ENCODE measurements at regions not wholly inside any gene's neighbourhood (a gene's known extent, or its start where the extent isn't known, plus 50 kb on each side); places are given as distances from the start of the nearest gene placed in this dataset.

DNA sequence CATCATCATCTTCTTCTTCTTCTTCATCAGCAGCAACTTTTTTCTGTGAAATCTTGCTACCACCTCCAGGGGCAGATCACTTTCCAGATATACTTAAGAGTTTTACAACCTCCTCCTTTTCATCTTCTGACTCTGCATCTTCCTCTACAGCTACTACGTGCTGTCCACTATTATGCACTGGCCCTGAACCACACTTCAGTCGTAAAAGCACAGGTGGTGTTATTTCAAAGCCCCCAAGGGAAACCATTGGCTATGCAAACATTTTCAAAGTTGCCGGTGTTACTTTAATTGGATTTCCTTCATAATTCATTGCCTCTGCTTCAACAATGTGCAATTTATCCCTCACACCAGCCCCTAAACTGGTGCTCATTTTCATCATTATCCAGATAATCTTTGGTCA is 75.0 kb downstream of the POLR1D start:
- ATAC-seq (no peak), FAIRE-seq (no peak), DNase-seq (ENCODE audit: extremely low read depth in 1 of 4, low spot score in 3 of 4) (no peak)
- TF ChIP-seq CSDE1 (IDR thresholded peaks at IDR 0.05), result no peak
- TF ChIP-seq CHD1 (IDR thresholded peaks at IDR 0.05; ENCODE audit: low read length), result no peak
- TF ChIP-seq, protein P1, sequence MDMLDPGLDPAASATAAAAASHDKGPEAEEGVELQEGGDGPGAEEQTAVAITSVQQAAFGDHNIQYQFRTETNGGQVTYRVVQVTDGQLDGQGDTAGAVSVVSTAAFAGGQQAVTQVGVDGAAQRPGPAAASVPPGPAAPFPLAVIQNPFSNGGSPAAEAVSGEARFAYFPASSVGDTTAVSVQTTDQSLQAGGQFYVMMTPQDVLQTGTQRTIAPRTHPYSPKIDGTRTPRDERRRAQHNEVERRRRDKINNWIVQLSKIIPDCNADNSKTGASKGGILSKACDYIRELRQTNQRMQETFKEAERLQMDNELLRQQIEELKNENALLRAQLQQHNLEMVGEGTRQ (CRISPR knock-in tag; IDR thresholded peaks at IDR 0.05), result no peak
- TF ChIP-seq DIDO1 (tag; IDR thresholded peaks at IDR 0.05; ENCODE audit: low read depth), result no peak
- no peak for TF ChIP-seq ZNF316 (IDR thresholded peaks at IDR 0.05)
- TF ChIP-seq, protein P2, sequence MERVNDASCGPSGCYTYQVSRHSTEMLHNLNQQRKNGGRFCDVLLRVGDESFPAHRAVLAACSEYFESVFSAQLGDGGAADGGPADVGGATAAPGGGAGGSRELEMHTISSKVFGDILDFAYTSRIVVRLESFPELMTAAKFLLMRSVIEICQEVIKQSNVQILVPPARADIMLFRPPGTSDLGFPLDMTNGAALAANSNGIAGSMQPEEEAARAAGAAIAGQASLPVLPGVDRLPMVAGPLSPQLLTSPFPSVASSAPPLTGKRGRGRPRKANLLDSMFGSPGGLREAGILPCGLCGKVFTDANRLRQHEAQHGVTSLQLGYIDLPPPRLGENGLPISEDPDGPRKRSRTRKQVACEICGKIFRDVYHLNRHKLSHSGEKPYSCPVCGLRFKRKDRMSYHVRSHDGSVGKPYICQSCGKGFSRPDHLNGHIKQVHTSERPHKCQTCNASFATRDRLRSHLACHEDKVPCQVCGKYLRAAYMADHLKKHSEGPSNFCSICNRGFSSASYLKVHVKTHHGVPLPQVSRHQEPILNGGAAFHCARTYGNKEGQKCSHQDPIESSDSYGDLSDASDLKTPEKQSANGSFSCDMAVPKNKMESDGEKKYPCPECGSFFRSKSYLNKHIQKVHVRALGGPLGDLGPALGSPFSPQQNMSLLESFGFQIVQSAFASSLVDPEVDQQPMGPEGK (CRISPR knock-in tag; IDR thresholded peaks at IDR 0.05; ENCODE audit: borderline replicate concordance), result no peak
- TF ChIP-seq BRD4 (IDR thresholded peaks at IDR 0.05), result no peak
- no peak for TF ChIP-seq FOXJ3 (CRISPR knock-in tag; IDR thresholded peaks at IDR 0.05)
- no peak for TF ChIP-seq CHD4 (IDR thresholded peaks at IDR 0.05; ENCODE audit: insufficient read depth, insufficient replicate concordance, low read depth, low read length, poor library complexity, severe bottlenecking)
- no peak for TF ChIP-seq SIN3A (IDR thresholded peaks at IDR 0.05; ENCODE audit: borderline replicate concordance in 2 of 2, control insufficient read depth in 1 of 2, low read depth in 2 of 2, low read length in 2 of 2)
- TF ChIP-seq NR2C1 (IDR thresholded peaks at IDR 0.05), result no peak
- no peak for TF ChIP-seq NR2C1 (tag; IDR thresholded peaks at IDR 0.05)
- no peak for TF ChIP-seq NUFIP1 (IDR thresholded peaks at IDR 0.05; ENCODE audit: partially characterized antibody)
- no peak for TF ChIP-seq NFIC (IDR thresholded peaks at IDR 0.05)
- no peak for TF ChIP-seq XRCC3 (IDR thresholded peaks at IDR 0.05)
- TF ChIP-seq, protein P3, sequence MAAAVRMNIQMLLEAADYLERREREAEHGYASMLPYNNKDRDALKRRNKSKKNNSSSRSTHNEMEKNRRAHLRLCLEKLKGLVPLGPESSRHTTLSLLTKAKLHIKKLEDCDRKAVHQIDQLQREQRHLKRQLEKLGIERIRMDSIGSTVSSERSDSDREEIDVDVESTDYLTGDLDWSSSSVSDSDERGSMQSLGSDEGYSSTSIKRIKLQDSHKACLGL (CRISPR knock-in tag; IDR thresholded peaks at IDR 0.05; ENCODE audit: borderline replicate concordance, poor library complexity, severe bottlenecking), result no peak
- TF ChIP-seq HNRNPUL1 (IDR thresholded peaks at IDR 0.05; ENCODE audit: low read length), result no peak
- no peak for TF ChIP-seq CBFA2T2 (conservative IDR thresholded peaks at IDR 0.05)
- TF ChIP-seq, protein P4, sequence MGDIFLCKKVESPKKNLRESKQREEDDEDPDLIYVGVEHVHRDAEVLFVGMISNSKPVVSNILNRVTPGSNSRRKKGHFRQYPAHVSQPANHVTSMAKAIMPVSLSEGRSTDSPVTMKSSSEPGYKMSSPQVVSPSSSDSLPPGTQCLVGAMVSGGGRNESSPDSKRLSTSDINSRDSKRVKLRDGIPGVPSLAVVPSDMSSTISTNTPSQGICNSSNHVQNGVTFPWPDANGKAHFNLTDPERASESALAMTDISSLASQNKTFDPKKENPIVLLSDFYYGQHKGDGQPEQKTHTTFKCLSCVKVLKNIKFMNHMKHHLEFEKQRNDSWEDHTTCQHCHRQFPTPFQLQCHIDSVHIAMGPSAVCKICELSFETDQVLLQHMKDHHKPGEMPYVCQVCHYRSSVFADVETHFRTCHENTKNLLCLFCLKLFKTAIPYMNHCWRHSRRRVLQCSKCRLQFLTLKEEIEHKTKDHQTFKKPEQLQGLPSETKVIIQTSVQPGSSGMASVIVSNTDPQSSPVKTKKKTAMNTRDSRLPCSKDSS (IDR thresholded peaks at IDR 0.05; ENCODE audit: low read depth, partially characterized antibody), result no peak
- Histone ChIP-seq H4K20me1 (replicated peaks; ENCODE audit: control insufficient read depth, insufficient read depth, low read length) (no peaks in the 10 kb centered on the region), H3K27me3 (ENCODE audit: control insufficient read depth in 2 of 2, insufficient read depth in 2 of 2, low read length in 2 of 2) (no peaks in the 10 kb centered on the region), H3K4me3 (no peak overlapping the region), H3K4me2 (ENCODE audit: insufficient read depth, low read length) (no peak overlapping the region), H3K9me1 (ENCODE audit: control insufficient read depth, insufficient read depth, low read length) (no peaks in the 10 kb centered on the region), H3K9ac (ENCODE audit: insufficient read depth in 1 of 2, low read depth in 2 of 2, low read length in 2 of 2) (no peak overlapping the region), H3K4me1 (replicated peaks in 1 of 2; ENCODE audit: control insufficient read depth in 2 of 2, insufficient read depth in 2 of 2, low read length in 2 of 2) (no peaks in the 10 kb centered on the region), H3K79me2 (ENCODE audit: control insufficient read depth, insufficient read depth, low read length) (no peaks in the 10 kb centered on the region), H2AFZ (ENCODE audit: low read depth, low read length) (no peak overlapping the region), H3K9me3 (replicated peaks; ENCODE audit: control insufficient read depth, insufficient read depth, low read depth, low read length) (no peaks in the 10 kb centered on the region), H3K27ac (ENCODE audit: extremely low read depth, low read depth, low read length) (no peak overlapping the region), H3K36me3 (ENCODE audit: control insufficient read depth, insufficient read depth, low read length) (no peaks in the 10 kb centered on the region)
- intact Hi-C loops (cut with micrococcal nuclease) (no loop called here), in situ Hi-C loops (cut with MboI) (no loop called here)
- CTCF ChIA-PET (ENCODE audit: low intra/inter-chr PET ratio), result no interaction called here
- WGBS (ENCODE audit: insufficient coverage, low coverage, missing lambda C conversion rate), result 4% methylated on average over 3 of the region's 3 CpGs
- POLR2A ChIA-PET, result no interaction called here
- BruUV-seq (replicated peaks), result no TSS peak
